CD8-positive, alpha-beta memory T cell (primary cell): ENCODE measurements at regions not wholly inside any gene's neighbourhood (a gene's known extent, or its start where the extent isn't known, plus 50 kb on each side); places are given as distances from the start of the nearest gene placed in this dataset.
"Not testable (repeated sequence)": the region's sequence is repeated elsewhere in the genome, so short reads cannot be mapped to it uniquely, and the experiment has no call there.

Experiments
- CTCF ChIA-PET: fragments of 350-600 bp; sonication (Branson Sonifier 250); formaldehyde crosslinking; loops from one replicate; lab custom pipeline; 2021; ENCODE audit warnings: antibody characterized with exemption; lab: Charles Lee
- POLR2A ChIA-PET: fragments of 350-600 bp; sonication (Branson Sonifier 250); formaldehyde crosslinking; loops from one replicate; lab custom pipeline; 2021; ENCODE audit warnings: antibody characterized with exemption; lab: Charles Lee
- DNase-seq, 5 donors: peaks; one replicate each; pipeline versions ENCODE4 v3.0.0 to v3.0.0-alpha.2; 2020 to 2022; ENCODE audit warnings: mixed read lengths in 1 of 5
- H3K27ac ChIP-seq: one replicate; pipeline ENCODE4 v1.7.0; 2013; ENCODE audit warnings: low read depth, mild to moderate bottlenecking, low read length, moderate library complexity
- H3K27me3 ChIP-seq: 2 replicates; pipeline ENCODE4 v1.7.0; 2013; ENCODE audit warnings: low read length, mild to moderate bottlenecking; ENCODE audit not compliant: insufficient read depth, poor library complexity, severe bottlenecking
- H3K36me3 ChIP-seq: 2 replicates; pipeline ENCODE4 v1.7.0; 2013; ENCODE audit warnings: mild to moderate bottlenecking, low read length, moderate library complexity; ENCODE audit not compliant: insufficient read depth
- H3K4me1 ChIP-seq: 2 replicates; pipeline ENCODE4 v1.7.0; 2013; ENCODE audit warnings: mild to moderate bottlenecking, low read length, moderate library complexity; ENCODE audit not compliant: insufficient read depth
- H3K4me3 ChIP-seq: 2 replicates; pipeline ENCODE4 v1.7.0; 2013; ENCODE audit warnings: mild to moderate bottlenecking, low read length
- H3K9me3 ChIP-seq: 2 replicates; pipeline ENCODE4 v1.7.0; 2013; ENCODE audit warnings: mild to moderate bottlenecking, low read length
- H3K27ac Mint-ChIP-seq, 8 donors: one replicate each; pipeline ENCODE4 v1.8.0; 2020 to 2021; ENCODE audit warnings: mixed read lengths in 8 of 8, mild to moderate bottlenecking in 6 of 8, inconsistent platforms in 3 of 8, moderate library complexity in 3 of 8
- H3K27me3 Mint-ChIP-seq, 2 donors: one replicate each; pipeline ENCODE4 v1.8.0; 2020 to 2021; ENCODE audit warnings: mixed read lengths in 2 of 2, mild to moderate bottlenecking in 1 of 2, moderate library complexity in 1 of 2
- H3K36me3 Mint-ChIP-seq, 3 donors: one replicate each; pipeline ENCODE4 v1.8.0; 2020 to 2021; ENCODE audit warnings: mixed read lengths in 3 of 3, inconsistent platforms in 1 of 3, mild to moderate bottlenecking in 1 of 3
- H3K4me1 Mint-ChIP-seq, 3 donors: one replicate each; pipeline ENCODE4 v1.8.0; 2020 to 2021; ENCODE audit warnings: mixed read lengths in 3 of 3, inconsistent platforms in 1 of 3, mild to moderate bottlenecking in 1 of 3
- H3K4me3 Mint-ChIP-seq, 7 donors: one replicate each; pipeline ENCODE4 v1.8.0; 2020 to 2021; ENCODE audit warnings: mixed read lengths in 7 of 7, mild to moderate bottlenecking in 6 of 7, moderate library complexity in 4 of 7, inconsistent platforms in 2 of 7
- H3K9me3 Mint-ChIP-seq, 5 donors: one replicate each; pipeline ENCODE4 v1.8.0; 2020 to 2022; ENCODE audit warnings: mixed read lengths in 5 of 5, mild to moderate bottlenecking in 3 of 5, moderate library complexity in 2 of 5, inconsistent platforms in 1 of 5

GRCh38 chr10:22110761-22111160, 107.1 kb downstream of the EBLN1 start:
- H3K9me3 Mint-ChIP-seq, result no peaks in the 10 kb centered on the region
- H3K27ac Mint-ChIP-seq, result no peak overlapping the region
- no peaks in the 10 kb centered on the region for H3K4me1 Mint-ChIP-seq
- H3K4me3 ChIP-seq, result no peak overlapping the region
- no peaks in the 10 kb centered on the region for H3K36me3 ChIP-seq
- no peaks in the 10 kb centered on the region for H3K36me3 Mint-ChIP-seq
- DNase-seq, result no peak
- H3K27ac ChIP-seq, result no peak overlapping the region
- no peaks in the 10 kb centered on the region for H3K9me3 ChIP-seq
- H3K27me3 Mint-ChIP-seq, result peaks cover 5 to 24% of the 10 kb centered on the region in 2 donors
- H3K27me3 ChIP-seq, result no peaks in the 10 kb centered on the region
- CTCF ChIA-PET, result no interaction called here
- no peak overlapping the region for H3K4me3 Mint-ChIP-seq
- POLR2A ChIA-PET, result no interaction called here
- no peaks in the 10 kb centered on the region for H3K4me1 ChIP-seq

GRCh38 chr10:22105270-22105669, 101.7 kb upstream of the DNAJC1 start:
- Mint-ChIP-seq H3K9me3 (no peaks in the 10 kb centered on the region), H3K27ac (peak overlapping the region in 1 of 8 donors; percentile 11), H3K4me1 (no peaks in the 10 kb centered on the region), H3K27me3 (peaks cover 8 to 17% of the 10 kb centered on the region in 2 donors), H3K4me3 (no peak overlapping the region), H3K36me3 (no peaks in the 10 kb centered on the region)
- ChIA-PET POLR2A (no interaction called here), CTCF (no interaction called here)
- Histone ChIP-seq H3K27me3 (no peaks in the 10 kb centered on the region), H3K9me3 (no peaks in the 10 kb centered on the region), H3K4me3 (no peak overlapping the region), H3K27ac (no peak overlapping the region), H3K36me3 (no peaks in the 10 kb centered on the region), H3K4me1 (no peaks in the 10 kb centered on the region)
- no peak for DNase-seq

GRCh38 chr10:22103701-22104470, 100.4 kb upstream of the DNAJC1 start:
- H3K9me3 Mint-ChIP-seq, result peaks cover 0 to 3% (median 0%) of the 10 kb centered on the region in 5 donors
- ChIA-PET POLR2A (no interaction called here), CTCF (interaction anchor here (0.7 to 1.2 kb wide), 3 partner anchors 100 to 433 kb away, joined by 3 to 4 read pairs (median 3); partner anchors contain the start of genes COMMD3 and DNAJC1)
- H3K9me3 ChIP-seq, result no peaks in the 10 kb centered on the region
- peaks cover 0 to 3% (median 0%) of the 10 kb centered on the region in 3 donors for H3K36me3 Mint-ChIP-seq
- peak overlapping the region in 1 of 8 donors; percentile 53 for H3K27ac Mint-ChIP-seq
- H3K27me3 Mint-ChIP-seq, result peaks cover 8 to 17% of the 10 kb centered on the region in 2 donors
- no peaks in the 10 kb centered on the region for H3K36me3 ChIP-seq
- no peaks in the 10 kb centered on the region for H3K27me3 ChIP-seq
- no peak overlapping the region for H3K4me3 Mint-ChIP-seq
- no peak overlapping the region for H3K4me3 ChIP-seq
- H3K4me1 Mint-ChIP-seq, result no peaks in the 10 kb centered on the region
- H3K4me1 ChIP-seq, result no peaks in the 10 kb centered on the region
- no peak for DNase-seq
- no peak overlapping the region for H3K27ac ChIP-seq

- Histone ChIP-seq H3K4me1 (no peaks in the 10 kb centered on the region), H3K27me3 (no peaks in the 10 kb centered on the region), H3K9me3 (no peaks in the 10 kb centered on the region), H3K27ac (no peak overlapping the region), H3K36me3 (no peaks in the 10 kb centered on the region), H3K4me3 (no peak overlapping the region)
- Mint-ChIP-seq H3K36me3 (peaks cover 0 to 3% (median 0%) of the 10 kb centered on the region in 3 donors), H3K9me3 (peaks cover 0 to 3% (median 0%) of the 10 kb centered on the region in 5 donors), H3K4me1 (no peaks in the 10 kb centered on the region), H3K27ac (peak overlapping the region in 1 of 8 donors; percentile 9), H3K4me3 (no peak overlapping the region), H3K27me3 (peaks cover 9 to 12% of the 10 kb centered on the region in 2 donors)
- POLR2A ChIA-PET, result no interaction called here
- CTCF ChIA-PET, result no interaction called here
- no peak for DNase-seq
Measured at GRCh38 chr10:22097696-22098095, 94.2 kb upstream of the DNAJC1 start.

- peaks cover 8 to 17% of the 10 kb centered on the region in 2 donors for H3K27me3 Mint-ChIP-seq
- H3K27ac ChIP-seq, H3K9me3 ChIP-seq, POLR2A ChIA-PET, H3K9me3 Mint-ChIP-seq, H3K27me3 ChIP-seq, CTCF ChIA-PET, H3K36me3 ChIP-seq, H3K27ac Mint-ChIP-seq, H3K4me1 Mint-ChIP-seq, H3K36me3 Mint-ChIP-seq, H3K4me1 ChIP-seq, H3K4me3 ChIP-seq, DNase-seq, H3K4me3 Mint-ChIP-seq: not testable (repeated sequence)
Measured at GRCh38 chr10:22091260-22091659, 87.7 kb upstream of the DNAJC1 start.

- Histone ChIP-seq H3K4me3 (no peak overlapping the region), H3K4me1 (no peaks in the 10 kb centered on the region), H3K27ac (no peak overlapping the region), H3K36me3 (no peaks in the 10 kb centered on the region), H3K27me3 (no peaks in the 10 kb centered on the region), H3K9me3 (no peaks in the 10 kb centered on the region)
- H3K36me3 Mint-ChIP-seq, result peaks cover 0 to 6% (median 1%) of the 10 kb centered on the region in 3 donors
- no peaks in the 10 kb centered on the region for H3K9me3 Mint-ChIP-seq
- H3K27me3 Mint-ChIP-seq, result peaks cover 23 to 48% of the 10 kb centered on the region in 2 donors
- CTCF ChIA-PET, result no interaction called here
- POLR2A ChIA-PET, result no interaction called here
- no peak for DNase-seq
- H3K4me3 Mint-ChIP-seq, result no peak overlapping the region
- peak overlapping the region in 1 of 8 donors; percentile 8 for H3K27ac Mint-ChIP-seq
- H3K4me1 Mint-ChIP-seq, result no peaks in the 10 kb centered on the region
Measured at GRCh38 chr10:22087402-22087738, 83.8 kb upstream of the DNAJC1 start.

GRCh38 chr10:22086730-22087401, 83.3 kb upstream of the DNAJC1 start:
- no peaks in the 10 kb centered on the region for H3K9me3 ChIP-seq
- H3K36me3 Mint-ChIP-seq, result peaks cover 0 to 6% (median 1%) of the 10 kb centered on the region in 3 donors
- no peak overlapping the region for H3K4me3 ChIP-seq
- no peak overlapping the region for H3K27ac ChIP-seq
- peaks cover 23 to 53% of the 10 kb centered on the region in 2 donors for H3K27me3 Mint-ChIP-seq
- ChIA-PET POLR2A (no interaction called here), CTCF (no interaction called here)
- peak overlapping the region in 1 of 8 donors; percentile 8 for H3K27ac Mint-ChIP-seq
- H3K27me3 ChIP-seq, result no peaks in the 10 kb centered on the region
- H3K36me3 ChIP-seq, result no peaks in the 10 kb centered on the region
- no peaks in the 10 kb centered on the region for H3K4me1 ChIP-seq
- no peak for DNase-seq
- H3K4me3 Mint-ChIP-seq, result no peak overlapping the region
- H3K4me1 Mint-ChIP-seq, result no peaks in the 10 kb centered on the region
- H3K9me3 Mint-ChIP-seq, result no peaks in the 10 kb centered on the region

- H3K27me3 ChIP-seq, POLR2A ChIA-PET, H3K27ac Mint-ChIP-seq, CTCF ChIA-PET, H3K27ac ChIP-seq, DNase-seq, H3K4me3 Mint-ChIP-seq, H3K4me1 ChIP-seq, H3K4me3 ChIP-seq, H3K9me3 ChIP-seq, H3K4me1 Mint-ChIP-seq, H3K36me3 ChIP-seq: not testable (repeated sequence)
- Mint-ChIP-seq H3K36me3 (peaks cover 0 to 21% (median 0%) of the 10 kb centered on the region in 3 donors), H3K27me3 (peaks cover 32 to 85% of the 10 kb centered on the region in 2 donors), H3K9me3 (peaks cover 0 to 17% (median 2%) of the 10 kb centered on the region in 5 donors)
Measured at GRCh38 chr10:22079921-22080320, 76.4 kb upstream of the DNAJC1 start.
